ENCODE measurements at regions not wholly inside any gene's neighbourhood (a gene's known extent, or its start where the extent isn't known, plus 50 kb on each side); places are given as distances from the start of the nearest gene placed in this dataset.

- TF ChIP-seq CTCF (IDR thresholded peaks at IDR 0.05; ENCODE audit: insufficient read depth, low read length) (no peak), SPI1 (IDR thresholded peaks at IDR 0.05; ENCODE audit: borderline replicate concordance, low read depth) (no peak)
- TF ChIP-seq, protein P1, sequence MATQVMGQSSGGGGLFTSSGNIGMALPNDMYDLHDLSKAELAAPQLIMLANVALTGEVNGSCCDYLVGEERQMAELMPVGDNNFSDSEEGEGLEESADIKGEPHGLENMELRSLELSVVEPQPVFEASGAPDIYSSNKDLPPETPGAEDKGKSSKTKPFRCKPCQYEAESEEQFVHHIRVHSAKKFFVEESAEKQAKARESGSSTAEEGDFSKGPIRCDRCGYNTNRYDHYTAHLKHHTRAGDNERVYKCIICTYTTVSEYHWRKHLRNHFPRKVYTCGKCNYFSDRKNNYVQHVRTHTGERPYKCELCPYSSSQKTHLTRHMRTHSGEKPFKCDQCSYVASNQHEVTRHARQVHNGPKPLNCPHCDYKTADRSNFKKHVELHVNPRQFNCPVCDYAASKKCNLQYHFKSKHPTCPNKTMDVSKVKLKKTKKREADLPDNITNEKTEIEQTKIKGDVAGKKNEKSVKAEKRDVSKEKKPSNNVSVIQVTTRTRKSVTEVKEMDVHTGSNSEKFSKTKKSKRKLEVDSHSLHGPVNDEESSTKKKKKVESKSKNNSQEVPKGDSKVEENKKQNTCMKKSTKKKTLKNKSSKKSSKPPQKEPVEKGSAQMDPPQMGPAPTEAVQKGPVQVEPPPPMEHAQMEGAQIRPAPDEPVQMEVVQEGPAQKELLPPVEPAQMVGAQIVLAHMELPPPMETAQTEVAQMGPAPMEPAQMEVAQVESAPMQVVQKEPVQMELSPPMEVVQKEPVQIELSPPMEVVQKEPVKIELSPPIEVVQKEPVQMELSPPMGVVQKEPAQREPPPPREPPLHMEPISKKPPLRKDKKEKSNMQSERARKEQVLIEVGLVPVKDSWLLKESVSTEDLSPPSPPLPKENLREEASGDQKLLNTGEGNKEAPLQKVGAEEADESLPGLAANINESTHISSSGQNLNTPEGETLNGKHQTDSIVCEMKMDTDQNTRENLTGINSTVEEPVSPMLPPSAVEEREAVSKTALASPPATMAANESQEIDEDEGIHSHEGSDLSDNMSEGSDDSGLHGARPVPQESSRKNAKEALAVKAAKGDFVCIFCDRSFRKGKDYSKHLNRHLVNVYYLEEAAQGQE (IDR thresholded peaks at IDR 0.05; ENCODE audit: insufficient replicate concordance, low read depth): no peak
Observed at GRCh38 chr1:99507906-99508732, 137.8 kb upstream of the PALMD start.

Data from HL-60 (cell line).